ENCODE measurements at regions not wholly inside any gene's neighbourhood (a gene's known extent, or its start where the extent isn't known, plus 50 kb on each side); places are given as distances from the start of the nearest gene placed in this dataset.

- DNase-seq (ENCODE audit: low spot score): no peak
These were observed 1183.7 kb upstream of the PRMT6 start for GRCh38 chr1:105872817-105873216.

- no peak for DNase-seq (ENCODE audit: low spot score)
These were observed 1181.9 kb upstream of the PRMT6 start for GRCh38 chr1:105874621-105875020.

GRCh38 chr1:105886309-105886708 is 1170.2 kb upstream of the PRMT6 start:
- no peak for DNase-seq (ENCODE audit: low spot score)

GRCh38 chr1:105891308-105891707 is 1165.2 kb upstream of the PRMT6 start:
- DNase-seq (ENCODE audit: low spot score): no peak

GRCh38 chr1:105894006-105894405 is 1162.5 kb upstream of the PRMT6 start:
- DNase-seq (ENCODE audit: low spot score): no peak

- DNase-seq (ENCODE audit: low spot score): no peak
These were observed 1146.7 kb upstream of the PRMT6 start for GRCh38 chr1:105909811-105910210.

- no peak for DNase-seq (ENCODE audit: low spot score)
These were observed 1142.1 kb upstream of the PRMT6 start for GRCh38 chr1:105914403-105914802.

GRCh38 chr1:105934806-105935205 is 1121.7 kb upstream of the PRMT6 start:
- DNase-seq (ENCODE audit: low spot score): no peak

GRCh38 chr1:105964879-105965278 is 1091.6 kb upstream of the PRMT6 start:
- DNase-seq (ENCODE audit: low spot score): no peak

- no peak for DNase-seq (ENCODE audit: low spot score)
These were observed 1059.0 kb upstream of the PRMT6 start for GRCh38 chr1:105997516-105997915.

GRCh38 chr1:106022312-106022902 is 1034.1 kb upstream of the PRMT6 start:
- no peak for DNase-seq (ENCODE audit: low spot score)

- no peak for DNase-seq (ENCODE audit: low spot score)
These were observed 1028.6 kb upstream of the PRMT6 start for GRCh38 chr1:106027871-106028270.

GRCh38 chr1:106037526-106037925 is 1018.9 kb upstream of the PRMT6 start:
- DNase-seq (ENCODE audit: low spot score): no peak

- DNase-seq (ENCODE audit: low spot score): no peak
These were observed 1018.2 kb upstream of the PRMT6 start for GRCh38 chr1:106038260-106038659.

GRCh38 chr1:106043971-106044370 is 1012.5 kb upstream of the PRMT6 start:
- no peak for DNase-seq (ENCODE audit: low spot score)

- DNase-seq (ENCODE audit: low spot score): no peak
These were observed 1009.3 kb upstream of the PRMT6 start for GRCh38 chr1:106047210-106047609.

- no peak for DNase-seq (ENCODE audit: low spot score)
These were observed 1006.9 kb upstream of the PRMT6 start for GRCh38 chr1:106049595-106049994.

- DNase-seq (ENCODE audit: low spot score): no peak
These were observed 1000.6 kb upstream of the PRMT6 start for GRCh38 chr1:106055855-106056254.

GRCh38 chr1:106061586-106062495 is 994.6 kb upstream of the PRMT6 start:
- no peak for DNase-seq (ENCODE audit: low spot score)

GRCh38 chr1:106063510-106063909 is 993.0 kb upstream of the PRMT6 start:
- no peak for DNase-seq (ENCODE audit: low spot score)

GRCh38 chr1:106072909-106073600 is 983.4 kb upstream of the PRMT6 start:
- no peak for DNase-seq (ENCODE audit: low spot score)

GRCh38 chr1:106080608-106081325 is 975.7 kb upstream of the PRMT6 start:
- no peak for DNase-seq (ENCODE audit: low spot score)
